Body of pancreas (tissue), 4 donors: ENCODE measurements at regions not wholly inside any gene's neighbourhood (a gene's known extent, or its start where the extent isn't known, plus 50 kb on each side); places are given as distances from the start of the nearest gene placed in this dataset.

Experiments used
- ATAC-seq: fragments of 150-250 bp; one replicate; pipeline ENCODE4 v1.9.1; 2016
- DNase-seq, 4 donors: peaks; one replicate each; pipeline ENCODE4 v3.0.0-alpha.2; 2019
- H3K27ac ChIP-seq, 4 donors: fragments of 200-600 bp; sonication (generic); 1 replicate in 3 of 4; 2 replicates in 1 of 4; pipeline versions ENCODE4 v1.5.1 to v1.6.1; 2016 to 2019; ENCODE audit warnings: mild to moderate bottlenecking in 1 of 4, mixed read lengths in 1 of 4, moderate library complexity in 1 of 4
- H3K27me3 ChIP-seq, 2 donors: fragments of 200-600 bp; sonication (generic); one replicate each; pipeline ENCODE4 v1.6.0; 2016; ENCODE audit warnings: mild to moderate bottlenecking in 1 of 2
- H3K36me3 ChIP-seq, 2 donors: fragments of 200-600 bp; sonication (generic); replicated peaks in 1 of 2; 2 replicates each; pipeline ENCODE4 v1.5.1; 2016; ENCODE audit warnings: low read depth in 2 of 2; ENCODE audit not compliant: insufficient read depth in 1 of 2
- H3K4me1 ChIP-seq: fragments of 200-600 bp; sonication (generic); one replicate; pipeline ENCODE4 v1.6.0; 2016
- H3K4me3 ChIP-seq, 2 donors: fragments of 200-600 bp; sonication (generic); 1 replicate in 1 of 2; 2 replicates in 1 of 2; pipeline ENCODE4 v1.5.1; 2016 to 2019
- H3K9me3 ChIP-seq, 3 donors: fragments of 200-600 bp; sonication (generic); 1 replicate in 2 of 3; 2 replicates in 1 of 3; pipeline ENCODE4 v1.5.1; 2016
- POLR2A ChIP-seq, 3 donors: fragments of 450-650 bp; IDR thresholded peaks; one replicate each; pipeline ENCODE4 v1.6.1; 2016; ENCODE audit warnings: antibody characterized with exemption in 3 of 3, mild to moderate bottlenecking in 2 of 3
- WGBS, 2 donors: methylation state at CpG; one replicate each; pipeline ENCODE4 v1.1.5; 2017; 5-methylcytosine and 5-hydroxymethylcytosine counted together
- intact Hi-C: fragments of 100-400 bp; cut with DNase I; formaldehyde crosslinking; loops from one replicate; pipeline ENCODE4 v1.15.1; 2023
- TF ChIP-seq, protein P1 (sequence below), 7 experiments: fragments of 450-650 bp in 4 of 7; fragments of 200-600 bp in 3 of 7; sonication (generic) in 3 of 7; IDR thresholded peaks; one replicate each; pipeline ENCODE4 v1.5.1; 2016 to 2019; ENCODE audit warnings: antibody characterized with exemption in 7 of 7

DNA sequence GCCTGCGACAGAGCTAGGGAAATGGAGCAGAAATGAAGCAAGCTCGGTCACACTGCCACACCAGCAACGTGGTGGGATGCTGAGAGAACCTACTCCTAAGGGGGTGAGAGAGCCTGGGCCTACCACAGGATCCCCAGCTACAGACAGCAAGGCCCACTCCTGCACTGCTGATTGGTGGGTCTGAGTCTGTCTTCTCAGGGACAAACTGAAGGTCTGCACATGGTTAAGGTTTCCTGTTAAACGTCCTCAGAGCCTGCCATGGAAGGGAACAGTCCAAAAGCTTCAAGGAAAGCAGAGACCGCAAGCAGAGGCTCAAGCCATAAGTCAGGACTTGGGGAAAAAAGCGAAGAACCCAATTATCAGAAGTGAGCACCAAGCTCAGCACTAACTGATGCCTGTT lies 53.5 kb upstream of the MED4 start:
- no peak overlapping the region for H3K27ac ChIP-seq
- H3K9me3 ChIP-seq: no peaks in the 10 kb centered on the region
- 53 to 78% methylated on average over 5 to 6 of the region's 6 CpGs for WGBS, 2 donors
- ATAC-seq (no peak), DNase-seq (no peak)
- H3K4me3 ChIP-seq: no peak overlapping the region
- intact Hi-C loops: no loop called here
- H3K4me1 ChIP-seq: no peaks in the 10 kb centered on the region
- H3K36me3 ChIP-seq: no peaks in the 10 kb centered on the region
- no peaks in the 10 kb centered on the region for H3K27me3 ChIP-seq
- TF ChIP-seq, protein P1, sequence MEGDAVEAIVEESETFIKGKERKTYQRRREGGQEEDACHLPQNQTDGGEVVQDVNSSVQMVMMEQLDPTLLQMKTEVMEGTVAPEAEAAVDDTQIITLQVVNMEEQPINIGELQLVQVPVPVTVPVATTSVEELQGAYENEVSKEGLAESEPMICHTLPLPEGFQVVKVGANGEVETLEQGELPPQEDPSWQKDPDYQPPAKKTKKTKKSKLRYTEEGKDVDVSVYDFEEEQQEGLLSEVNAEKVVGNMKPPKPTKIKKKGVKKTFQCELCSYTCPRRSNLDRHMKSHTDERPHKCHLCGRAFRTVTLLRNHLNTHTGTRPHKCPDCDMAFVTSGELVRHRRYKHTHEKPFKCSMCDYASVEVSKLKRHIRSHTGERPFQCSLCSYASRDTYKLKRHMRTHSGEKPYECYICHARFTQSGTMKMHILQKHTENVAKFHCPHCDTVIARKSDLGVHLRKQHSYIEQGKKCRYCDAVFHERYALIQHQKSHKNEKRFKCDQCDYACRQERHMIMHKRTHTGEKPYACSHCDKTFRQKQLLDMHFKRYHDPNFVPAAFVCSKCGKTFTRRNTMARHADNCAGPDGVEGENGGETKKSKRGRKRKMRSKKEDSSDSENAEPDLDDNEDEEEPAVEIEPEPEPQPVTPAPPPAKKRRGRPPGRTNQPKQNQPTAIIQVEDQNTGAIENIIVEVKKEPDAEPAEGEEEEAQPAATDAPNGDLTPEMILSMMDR (IDR thresholded peaks at IDR 0.05): no peak
- TF ChIP-seq POLR2A (IDR thresholded peaks at IDR 0.05): no peak

DNA sequence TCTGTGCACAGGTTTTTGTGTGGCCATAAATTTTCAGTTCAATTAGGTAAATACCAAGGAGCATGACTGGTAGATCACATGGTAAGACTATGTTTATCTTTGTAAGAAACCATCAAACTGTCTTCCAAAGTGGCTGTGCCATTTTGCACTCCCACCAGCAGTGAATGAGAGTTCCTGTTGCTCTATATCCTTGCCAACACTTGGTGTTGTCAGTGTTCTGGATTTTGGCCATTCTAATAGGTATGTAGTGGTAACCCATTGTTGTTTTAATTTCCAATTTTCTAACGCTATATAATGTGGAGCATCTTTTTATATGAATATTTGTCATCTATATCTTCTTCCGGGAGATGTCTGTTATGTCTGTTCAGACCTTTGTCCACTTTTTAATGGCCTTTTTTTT lies 51.7 kb upstream of the MED4 start:
- H3K4me1 ChIP-seq: no peaks in the 10 kb centered on the region
- intact Hi-C loops: no loop called here

DNA sequence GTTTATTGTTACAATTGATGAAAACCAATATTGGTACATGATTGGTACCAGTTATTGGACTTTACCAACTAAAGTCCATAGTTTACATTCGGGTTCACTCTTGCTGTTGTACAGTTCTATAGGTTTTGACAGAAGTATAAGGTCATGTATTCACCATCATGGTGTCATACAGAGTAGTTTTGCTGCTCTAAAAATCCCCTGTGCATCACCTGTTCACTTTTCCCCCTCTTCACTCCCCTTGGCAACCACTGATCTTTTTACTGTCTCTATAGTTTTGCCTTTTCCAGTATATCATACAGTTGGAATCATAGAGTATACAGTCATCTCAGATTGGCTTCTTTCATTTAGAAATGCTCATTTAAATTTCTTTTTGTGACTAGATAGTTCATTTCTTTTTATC lies 51.2 kb upstream of the MED4 start:
- no peak for ATAC-seq
- WGBS, 2 donors: 69 to 86% methylated on average over 1 of the region's 1 CpG
- no peak for DNase-seq
- Histone ChIP-seq H3K4me1 (no peaks in the 10 kb centered on the region), H3K9me3 (no peaks in the 10 kb centered on the region), H3K27ac (no peak overlapping the region), H3K36me3 (no peaks in the 10 kb centered on the region), H3K4me3 (no peak overlapping the region), H3K27me3 (no peaks in the 10 kb centered on the region)
- TF ChIP-seq, protein P1 (IDR thresholded peaks at IDR 0.05): no peak
- TF ChIP-seq POLR2A (IDR thresholded peaks at IDR 0.05): no peak
- intact Hi-C loops: no loop called here

More for the DNA sequence above, 51.7 kb upstream of the MED4 start:
- Histone ChIP-seq H3K4me3 (no peak overlapping the region), H3K27ac (no peak overlapping the region), H3K36me3 (no peaks in the 10 kb centered on the region), H3K27me3 (no peaks in the 10 kb centered on the region), H3K9me3 (no peaks in the 10 kb centered on the region)
- no peak for ATAC-seq
- no peak for TF ChIP-seq POLR2A (IDR thresholded peaks at IDR 0.05)
- TF ChIP-seq, protein P1 (IDR thresholded peaks at IDR 0.05): no peak
- WGBS, 2 donors: 87 to 90% methylated on average over 2 of the region's 2 CpGs
- DNase-seq: no peak
